ENCODE measurements at regions not wholly inside any gene's neighbourhood (a gene's known extent, or its start where the extent isn't known, plus 50 kb on each side); places are given as distances from the start of the nearest gene placed in this dataset.

DNA sequence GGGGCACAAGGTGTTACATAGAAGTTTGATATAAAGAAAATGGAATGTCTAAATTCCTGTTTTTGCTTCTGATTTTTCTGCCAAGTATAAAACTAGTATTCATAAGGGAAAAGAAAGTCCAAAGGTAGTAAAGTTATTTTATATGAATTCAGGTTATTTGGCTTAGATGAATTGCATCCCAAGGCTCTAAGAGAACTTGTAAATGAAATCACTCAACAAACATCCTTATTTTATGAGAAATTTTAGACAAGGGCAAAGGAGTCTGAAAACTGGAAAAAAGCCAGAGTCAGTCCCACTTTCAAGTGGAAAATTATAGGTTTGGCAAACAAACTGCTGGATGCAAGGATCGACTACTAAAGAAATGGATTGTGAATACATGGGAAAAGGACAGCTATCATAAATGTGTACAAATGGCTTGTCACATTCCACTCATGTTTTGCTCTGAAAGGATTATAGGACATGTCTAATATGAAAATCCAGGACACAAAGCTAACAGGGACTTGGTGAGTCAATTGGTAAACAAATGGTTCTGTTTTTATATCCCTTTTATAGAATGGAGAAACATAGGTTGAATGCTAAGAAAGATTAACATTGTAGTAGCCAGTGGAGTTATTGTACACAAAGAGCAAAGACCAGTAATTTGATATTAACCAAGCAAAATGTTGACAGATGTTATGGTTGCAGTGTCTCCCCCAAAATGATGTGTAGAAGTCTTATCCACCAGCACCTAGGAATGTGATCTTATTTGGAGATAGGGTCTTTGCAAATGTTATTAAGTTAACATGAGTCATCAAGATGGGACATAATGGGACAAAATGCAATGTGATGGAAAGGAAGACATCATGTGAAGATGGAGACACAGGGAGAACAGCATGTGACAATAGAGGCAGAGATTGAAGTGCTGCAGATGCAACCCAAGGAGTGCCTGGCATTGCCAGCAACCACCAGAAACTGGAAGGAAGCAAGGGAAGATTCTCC is 495.7 kb downstream of the TLE1 start:
- no peak for TF ChIP-seq TAF1 (IDR thresholded peaks at IDR 0.05; ENCODE audit: borderline replicate concordance, insufficient read depth, low read length)
- TF ChIP-seq, protein P1, sequence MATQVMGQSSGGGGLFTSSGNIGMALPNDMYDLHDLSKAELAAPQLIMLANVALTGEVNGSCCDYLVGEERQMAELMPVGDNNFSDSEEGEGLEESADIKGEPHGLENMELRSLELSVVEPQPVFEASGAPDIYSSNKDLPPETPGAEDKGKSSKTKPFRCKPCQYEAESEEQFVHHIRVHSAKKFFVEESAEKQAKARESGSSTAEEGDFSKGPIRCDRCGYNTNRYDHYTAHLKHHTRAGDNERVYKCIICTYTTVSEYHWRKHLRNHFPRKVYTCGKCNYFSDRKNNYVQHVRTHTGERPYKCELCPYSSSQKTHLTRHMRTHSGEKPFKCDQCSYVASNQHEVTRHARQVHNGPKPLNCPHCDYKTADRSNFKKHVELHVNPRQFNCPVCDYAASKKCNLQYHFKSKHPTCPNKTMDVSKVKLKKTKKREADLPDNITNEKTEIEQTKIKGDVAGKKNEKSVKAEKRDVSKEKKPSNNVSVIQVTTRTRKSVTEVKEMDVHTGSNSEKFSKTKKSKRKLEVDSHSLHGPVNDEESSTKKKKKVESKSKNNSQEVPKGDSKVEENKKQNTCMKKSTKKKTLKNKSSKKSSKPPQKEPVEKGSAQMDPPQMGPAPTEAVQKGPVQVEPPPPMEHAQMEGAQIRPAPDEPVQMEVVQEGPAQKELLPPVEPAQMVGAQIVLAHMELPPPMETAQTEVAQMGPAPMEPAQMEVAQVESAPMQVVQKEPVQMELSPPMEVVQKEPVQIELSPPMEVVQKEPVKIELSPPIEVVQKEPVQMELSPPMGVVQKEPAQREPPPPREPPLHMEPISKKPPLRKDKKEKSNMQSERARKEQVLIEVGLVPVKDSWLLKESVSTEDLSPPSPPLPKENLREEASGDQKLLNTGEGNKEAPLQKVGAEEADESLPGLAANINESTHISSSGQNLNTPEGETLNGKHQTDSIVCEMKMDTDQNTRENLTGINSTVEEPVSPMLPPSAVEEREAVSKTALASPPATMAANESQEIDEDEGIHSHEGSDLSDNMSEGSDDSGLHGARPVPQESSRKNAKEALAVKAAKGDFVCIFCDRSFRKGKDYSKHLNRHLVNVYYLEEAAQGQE (IDR thresholded peaks at IDR 0.05; ENCODE audit: insufficient read depth in 1 of 2, low read depth in 2 of 2, low read length in 2 of 2) = no peak
